ENCODE measurements at regions not wholly inside any gene's neighbourhood (a gene's known extent, or its start where the extent isn't known, plus 50 kb on each side); places are given as distances from the start of the nearest gene placed in this dataset.
"Not testable (repeated sequence)": the region's sequence is repeated elsewhere in the genome, so short reads cannot be mapped to it uniquely, and the experiment has no call there.

GRCh38 chr14:19132836-19133120 lies 165.5 kb downstream of the POTEM start:
- H3K27me3 ChIP-seq; H3K4me3 ChIP-seq; intact Hi-C loops (cut with DNase I); H3K4me1 ChIP-seq; H3K27ac ChIP-seq; DNase-seq (ENCODE audit: extremely low spot score in 2 of 2); H3K9me3 ChIP-seq; H3K36me3 ChIP-seq: not testable (repeated sequence)

DNA sequence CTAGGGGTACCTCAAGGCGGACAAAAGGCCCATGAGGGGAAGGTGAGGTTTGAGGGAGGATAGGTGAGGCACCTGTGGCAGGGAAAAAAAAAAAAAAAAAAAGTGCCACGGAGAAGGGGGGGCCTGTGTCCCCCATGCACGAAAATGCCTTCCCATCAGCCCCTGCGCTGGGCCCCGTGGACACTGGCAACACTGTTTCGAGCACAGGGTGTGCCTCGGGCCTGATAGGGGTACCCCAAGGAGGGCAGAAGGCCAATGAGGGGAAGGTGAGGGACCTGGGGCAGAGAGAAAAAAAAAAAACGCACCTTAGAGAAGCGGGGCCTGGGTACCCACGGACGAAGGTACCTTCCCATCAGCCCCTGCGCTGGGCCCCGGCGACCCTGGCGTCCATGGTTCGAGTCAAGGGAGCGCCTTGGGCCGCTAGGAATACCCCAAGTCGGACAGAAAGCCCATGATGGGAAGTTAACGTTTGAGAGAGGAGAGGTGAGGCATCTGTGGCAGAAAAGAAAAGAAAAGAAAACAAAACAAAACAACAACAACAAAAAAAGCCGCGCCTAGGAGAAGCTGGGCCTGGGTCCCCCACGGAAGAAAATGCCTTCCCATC lies 190.0 kb downstream of the POTEM start:
- H3K36me3 ChIP-seq; H3K4me3 ChIP-seq; intact Hi-C loops (cut with DNase I); H3K9me3 ChIP-seq; H3K4me1 ChIP-seq; H3K27me3 ChIP-seq; H3K27ac ChIP-seq: not testable (repeated sequence)
- peak in 1 of 2 donors; percentile 46 for DNase-seq (ENCODE audit: extremely low spot score in 2 of 2)

GRCh38 chr14:19158012-19158411 lies 190.8 kb downstream of the POTEM start:
- H3K27me3 ChIP-seq; H3K4me3 ChIP-seq; H3K36me3 ChIP-seq; H3K4me1 ChIP-seq; DNase-seq (ENCODE audit: extremely low spot score in 2 of 2); H3K27ac ChIP-seq; intact Hi-C loops (cut with DNase I); H3K9me3 ChIP-seq: not testable (repeated sequence)

DNA sequence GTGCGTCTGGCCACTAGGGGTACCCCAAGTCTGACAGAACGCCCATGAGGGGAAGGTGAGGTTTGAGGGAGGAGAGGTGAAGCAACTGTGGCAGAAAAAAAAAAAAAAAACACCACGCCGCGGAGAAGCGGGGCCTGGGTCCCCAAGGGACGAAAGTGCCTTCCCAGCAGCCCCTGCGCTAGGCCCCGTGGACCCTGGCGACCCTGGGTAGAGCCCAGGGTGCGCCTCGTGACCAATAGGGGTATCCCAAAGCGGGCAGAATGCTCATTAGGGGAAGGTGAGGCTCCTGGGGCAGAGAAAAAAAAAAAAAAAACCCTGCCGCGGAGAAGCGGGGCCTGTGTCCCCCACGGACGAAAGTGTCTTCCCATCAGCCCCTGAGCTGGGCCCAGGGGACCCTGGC lies 191.4 kb downstream of the POTEM start:
- intact Hi-C loops (cut with DNase I); DNase-seq (ENCODE audit: extremely low spot score in 2 of 2): not testable (repeated sequence)

DNA sequence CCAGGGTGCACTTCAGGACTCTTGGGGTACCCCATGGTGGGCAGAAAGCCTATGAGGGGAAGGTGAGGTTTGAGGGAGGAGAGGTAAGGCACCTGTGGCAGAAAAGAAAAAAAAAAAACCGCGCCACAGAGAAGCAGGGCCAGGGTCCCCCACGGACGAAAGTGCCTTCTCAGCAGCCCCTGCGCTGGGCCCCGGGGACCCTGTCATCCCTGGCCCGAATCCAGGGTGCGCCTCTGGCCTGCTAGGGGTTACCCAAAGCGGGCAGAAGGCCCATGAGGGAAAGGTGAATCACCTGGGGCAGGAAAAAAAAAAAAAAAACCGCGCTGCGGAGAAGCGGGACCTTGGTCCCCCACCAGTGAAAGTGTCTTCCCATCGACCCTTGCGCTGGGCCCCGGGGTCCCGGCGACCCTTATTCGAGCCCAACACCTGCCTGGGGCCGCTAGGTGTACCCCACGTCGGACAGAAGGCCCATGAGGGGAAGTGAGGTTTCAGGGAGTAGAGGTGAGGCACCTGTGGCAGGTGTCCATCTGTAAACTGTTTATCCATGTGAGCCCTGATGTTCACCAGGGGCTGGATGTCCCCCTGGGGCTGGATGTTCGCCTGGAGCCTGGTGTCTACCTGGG lies 191.9 kb downstream of the POTEM start:
- H3K27ac ChIP-seq; H3K4me3 ChIP-seq; H3K4me1 ChIP-seq; intact Hi-C loops (cut with DNase I); H3K9me3 ChIP-seq; H3K27me3 ChIP-seq; H3K36me3 ChIP-seq: not testable (repeated sequence)
- peak in 1 of 2 donors; percentile 12 for DNase-seq (ENCODE audit: extremely low spot score in 2 of 2)

More for the DNA sequence above, 191.4 kb downstream of the POTEM start:
- H3K27ac ChIP-seq, H3K27me3 ChIP-seq, H3K4me3 ChIP-seq, H3K4me1 ChIP-seq, H3K9me3 ChIP-seq, H3K36me3 ChIP-seq: not testable (repeated sequence)

DNA sequence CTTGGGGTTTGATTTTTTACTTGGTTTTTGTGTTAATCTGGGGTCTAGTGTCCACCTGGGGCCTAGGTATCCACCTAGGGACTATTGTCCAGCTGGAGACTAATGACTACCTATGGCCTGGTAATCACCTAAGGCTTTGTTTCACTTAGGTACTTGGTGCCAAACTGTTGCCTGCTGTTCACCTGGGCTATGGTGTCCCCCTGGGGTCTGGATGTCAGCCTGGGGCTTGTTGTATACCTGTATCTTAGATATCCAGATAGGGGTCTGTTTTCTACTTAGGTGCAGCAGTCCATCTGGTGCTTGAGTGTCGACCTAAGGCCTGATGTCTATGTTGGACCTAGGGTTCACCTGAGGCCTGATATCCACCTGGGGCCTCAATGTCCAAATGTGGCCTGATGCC lies 193.1 kb downstream of the POTEM start:
- H3K27ac ChIP-seq; intact Hi-C loops (cut with DNase I); H3K9me3 ChIP-seq; H3K36me3 ChIP-seq; H3K4me1 ChIP-seq; H3K27me3 ChIP-seq; DNase-seq (ENCODE audit: extremely low spot score in 2 of 2); H3K4me3 ChIP-seq: not testable (repeated sequence)

DNA sequence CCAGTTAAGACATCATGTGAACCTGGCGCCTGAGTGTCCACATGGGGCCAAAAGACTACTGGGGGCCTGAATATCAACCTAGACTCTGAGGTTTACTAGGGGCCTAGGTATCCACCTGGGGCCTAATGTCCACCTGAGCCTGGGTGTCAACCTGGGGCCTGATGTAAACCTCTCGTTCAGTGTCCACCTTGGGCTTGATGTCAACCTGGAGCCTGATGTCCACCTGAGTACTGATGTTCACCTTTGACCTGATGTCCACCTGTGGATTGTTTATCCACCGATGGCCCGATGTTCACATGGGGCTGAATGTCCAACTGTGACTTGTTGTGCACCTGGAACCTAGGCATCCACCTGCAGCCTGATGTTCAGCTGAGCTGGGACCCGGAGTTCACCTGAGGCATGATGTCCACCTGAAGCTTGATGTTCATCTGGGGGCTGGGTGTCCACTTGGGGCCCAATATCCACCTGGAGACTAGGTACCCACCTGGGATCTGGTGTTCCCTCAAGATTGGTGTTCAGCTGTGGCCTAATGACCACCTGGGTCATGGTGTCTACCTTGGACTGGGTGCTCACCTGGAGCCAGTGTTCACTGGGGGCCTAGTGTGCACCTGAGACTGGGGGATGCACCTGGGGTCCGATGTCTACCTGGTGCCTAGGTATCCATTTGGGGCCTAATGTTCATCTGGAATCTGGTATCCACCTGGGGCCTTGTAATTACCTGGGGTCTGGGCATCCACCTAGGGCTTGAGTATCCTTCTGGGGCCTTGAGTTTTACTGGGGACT lies 194.2 kb downstream of the POTEM start:
- H3K9me3 ChIP-seq; H3K4me1 ChIP-seq; H3K36me3 ChIP-seq; intact Hi-C loops (cut with DNase I); H3K27ac ChIP-seq; H3K4me3 ChIP-seq; H3K27me3 ChIP-seq: not testable (repeated sequence)
- peak in 1 of 2 donors; percentile 77 for DNase-seq (ENCODE audit: extremely low spot score in 2 of 2)

DNA sequence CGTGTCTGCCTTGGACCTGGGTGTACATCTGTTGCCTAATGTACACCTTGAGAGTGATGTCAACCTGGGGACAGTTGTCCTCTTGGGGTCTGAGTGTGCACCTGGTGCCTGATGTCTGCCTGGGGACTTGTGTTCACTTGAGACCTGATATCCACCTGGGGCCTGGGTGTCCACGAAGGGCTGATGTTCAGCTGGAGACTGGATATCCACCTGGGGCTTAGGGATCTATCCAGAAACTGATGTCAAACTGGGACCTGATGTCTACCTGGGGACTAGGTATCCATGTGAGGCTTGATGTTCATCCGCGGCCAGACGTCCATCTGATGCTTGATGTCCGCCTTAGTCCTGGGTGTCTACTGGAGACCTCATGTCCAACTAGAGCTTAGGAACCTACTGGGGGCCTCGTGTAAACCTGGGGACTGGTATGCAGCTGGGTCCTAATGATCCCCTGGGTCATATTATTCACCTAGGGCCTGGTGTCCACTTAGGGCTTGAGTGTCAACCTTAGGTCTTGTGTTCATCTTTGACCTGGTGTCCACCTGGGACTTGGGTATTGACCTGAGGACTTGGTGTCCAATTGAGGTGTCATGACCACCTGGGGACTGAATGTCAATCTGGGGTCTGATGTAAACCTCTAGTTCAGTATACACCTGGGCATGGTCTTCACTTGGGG lies 194.9 kb downstream of the POTEM start:
- H3K4me1 ChIP-seq, H3K4me3 ChIP-seq: not testable (repeated sequence)
- DNase-seq (ENCODE audit: extremely low spot score in 2 of 2): peak in 1 of 2 donors; percentile 55

GRCh38 chr14:19162920-19163319 lies 195.7 kb downstream of the POTEM start:
- intact Hi-C loops (cut with DNase I); H3K4me1 ChIP-seq; H3K9me3 ChIP-seq; DNase-seq (ENCODE audit: extremely low spot score in 2 of 2); H3K4me3 ChIP-seq; H3K36me3 ChIP-seq; H3K27me3 ChIP-seq; H3K27ac ChIP-seq: not testable (repeated sequence)

More for the DNA sequence above, 194.9 kb downstream of the POTEM start:
- intact Hi-C loops (cut with DNase I); H3K36me3 ChIP-seq; H3K27me3 ChIP-seq; H3K27ac ChIP-seq; H3K9me3 ChIP-seq: not testable (repeated sequence)

DNA sequence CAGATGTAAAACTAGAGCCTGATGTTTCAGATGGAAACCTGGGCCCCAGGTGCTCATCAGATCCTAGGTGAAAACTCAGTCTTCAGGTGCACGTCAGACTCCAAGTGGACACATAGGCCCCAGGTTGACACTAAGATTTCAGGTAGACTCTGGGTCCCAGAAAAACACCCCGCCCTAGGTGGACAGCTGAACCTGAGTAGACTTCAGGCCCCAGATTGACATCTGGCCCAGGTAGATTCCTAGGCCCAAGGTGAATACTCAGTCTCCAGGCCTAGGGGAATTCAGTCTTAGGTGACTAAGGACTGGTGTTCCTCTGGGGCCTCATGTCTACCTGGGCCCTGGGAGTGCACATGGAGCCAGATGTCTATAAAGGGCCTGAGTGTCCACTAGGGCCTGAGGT lies 196.7 kb downstream of the POTEM start:
- H3K27ac ChIP-seq; intact Hi-C loops (cut with DNase I); H3K4me3 ChIP-seq; H3K4me1 ChIP-seq; H3K36me3 ChIP-seq; H3K27me3 ChIP-seq; H3K9me3 ChIP-seq: not testable (repeated sequence)
- peak in 1 of 2 donors; percentile 14 for DNase-seq (ENCODE audit: extremely low spot score in 2 of 2)

- H3K27me3 ChIP-seq; H3K4me1 ChIP-seq; intact Hi-C loops (cut with DNase I); H3K4me3 ChIP-seq; H3K27ac ChIP-seq; H3K9me3 ChIP-seq; DNase-seq (ENCODE audit: extremely low spot score in 2 of 2); H3K36me3 ChIP-seq: not testable (repeated sequence)
These were observed 197.2 kb downstream of the POTEM start for GRCh38 chr14:19164426-19164825.

- H3K9me3 ChIP-seq; H3K27me3 ChIP-seq; H3K4me3 ChIP-seq; H3K27ac ChIP-seq; H3K4me1 ChIP-seq; DNase-seq (ENCODE audit: extremely low spot score in 2 of 2); H3K36me3 ChIP-seq; intact Hi-C loops (cut with DNase I): not testable (repeated sequence)
These were observed 198.8 kb downstream of the POTEM start for GRCh38 chr14:19166056-19166455.

DNA sequence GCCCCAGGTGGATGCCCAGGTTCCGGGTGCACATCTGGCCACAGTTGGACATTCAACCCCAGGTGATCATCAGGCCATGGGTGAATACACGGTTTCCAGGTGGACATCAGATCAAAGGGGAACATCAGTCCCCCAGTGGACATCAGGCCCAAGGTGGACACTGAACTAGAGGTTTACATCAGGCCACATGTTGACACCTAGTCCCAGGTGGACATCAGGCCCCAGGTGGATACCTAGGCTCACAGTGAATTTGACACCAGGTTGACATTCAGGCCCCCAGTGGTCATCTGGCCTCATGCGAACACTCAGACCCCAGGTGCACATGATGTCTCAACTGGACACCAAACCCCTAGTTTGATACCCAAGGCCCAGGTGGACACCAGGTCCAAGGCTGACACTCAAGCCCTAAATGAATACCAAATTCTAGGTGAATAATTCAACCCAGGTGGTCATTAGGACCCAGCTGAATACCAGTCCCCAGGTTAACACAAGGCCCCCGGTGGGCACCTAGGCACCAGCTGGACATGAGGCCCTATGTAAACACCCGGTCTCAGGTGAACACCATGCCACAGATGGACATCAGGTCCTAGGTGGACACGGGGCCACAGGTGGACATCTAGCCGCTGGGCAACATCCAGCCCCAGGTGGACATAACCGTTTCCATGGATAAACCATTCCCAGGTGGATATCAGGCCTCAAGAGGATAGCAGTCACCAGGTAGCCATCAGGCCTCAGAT lies 200.4 kb downstream of the POTEM start:
- H3K9me3 ChIP-seq; H3K4me1 ChIP-seq; intact Hi-C loops (cut with DNase I); H3K36me3 ChIP-seq; H3K27ac ChIP-seq; H3K4me3 ChIP-seq; H3K27me3 ChIP-seq: not testable (repeated sequence)
- peak; percentile 82 to 93 for DNase-seq (ENCODE audit: extremely low spot score in 2 of 2)
